Activated T-cell treated with anti-CD3 and anti-CD28 coated beads, Interleukin-2, amount 50 U/mL, for 24 hours (primary cell): ENCODE measurements at regions not wholly inside any gene's neighbourhood (a gene's known extent, or its start where the extent isn't known, plus 50 kb on each side); places are given as distances from the start of the nearest gene placed in this dataset.
A peak's percentile ranks its signal among the peaks of the same experiment; 100 is the strongest.

Experiments used
- DNase-seq: peaks from one replicate; pipeline ENCODE4 v3.0.0-alpha.2; 2020
- H3K27ac Mint-ChIP-seq: 2 replicates; pipeline ENCODE4 v1.8.0; 2020; ENCODE audit warnings: mild to moderate bottlenecking, mixed read lengths
- H3K27me3 Mint-ChIP-seq: 2 replicates; pipeline ENCODE4 v1.8.0; 2020; ENCODE audit warnings: mixed read lengths
- H3K36me3 Mint-ChIP-seq: 2 replicates; pipeline ENCODE4 v1.8.0; 2020; ENCODE audit warnings: low read depth, mixed read lengths
- H3K4me1 Mint-ChIP-seq: 2 replicates; pipeline ENCODE4 v1.8.0; 2020; ENCODE audit warnings: low read depth, mixed read lengths
- H3K4me3 Mint-ChIP-seq: 2 replicates; pipeline ENCODE4 v1.8.0; 2020; ENCODE audit warnings: mild to moderate bottlenecking, moderate library complexity, mixed read lengths
- H3K9me3 Mint-ChIP-seq: 2 replicates; pipeline ENCODE4 v1.8.0; 2020; ENCODE audit warnings: mixed read lengths

DNA sequence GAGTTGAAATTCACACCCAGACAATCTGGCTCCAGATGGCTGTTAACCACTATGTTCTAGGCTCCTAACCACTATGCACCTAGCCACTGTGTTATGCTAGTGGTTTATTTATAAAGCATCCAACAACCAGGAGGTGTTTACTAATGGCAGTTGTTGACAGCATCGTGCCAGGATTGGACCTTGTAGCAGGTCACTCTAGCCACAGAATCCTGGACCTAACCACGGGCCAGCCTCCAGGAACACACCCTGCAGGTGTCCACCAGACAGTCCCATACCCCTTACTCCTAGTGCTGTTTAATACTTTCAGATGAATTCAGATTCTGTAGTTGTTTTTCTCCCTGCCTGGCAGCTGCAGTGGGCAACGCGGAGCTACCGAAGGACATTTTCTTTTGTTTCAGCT lies 109.4 kb upstream of the MYL2 start:
- Mint-ChIP-seq H3K4me1 (peaks cover 2% of the 10 kb centered on the region), H3K27ac (no peak overlapping the region), H3K9me3 (no peaks in the 10 kb centered on the region), H3K27me3 (peaks cover 38% of the 10 kb centered on the region), H3K4me3 (no peak overlapping the region), H3K36me3 (no peaks in the 10 kb centered on the region)
- no peak for DNase-seq

DNA sequence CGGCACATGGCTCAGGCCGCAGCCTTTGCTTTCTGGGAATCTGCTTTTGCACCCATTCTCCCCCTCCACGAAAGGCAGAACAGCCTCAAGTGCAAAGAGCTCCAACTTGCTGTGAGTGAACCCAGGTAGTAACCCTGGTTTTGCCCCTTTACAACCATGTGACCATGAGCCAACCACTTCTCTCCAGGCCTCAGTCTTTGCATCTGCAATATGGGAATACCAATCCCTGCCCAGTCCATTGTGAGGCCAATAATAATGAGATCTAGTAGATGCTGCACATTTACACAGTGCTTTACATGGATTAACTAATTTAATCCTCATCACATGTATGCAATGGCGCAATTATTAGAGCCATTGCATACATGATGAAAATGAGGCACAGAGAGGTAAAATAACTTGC lies 108.9 kb upstream of the MYL2 start:
- H3K27me3 Mint-ChIP-seq, result peaks cover 41% of the 10 kb centered on the region
- no peak overlapping the region for H3K4me3 Mint-ChIP-seq
- no peak for DNase-seq
- no peaks in the 10 kb centered on the region for H3K36me3 Mint-ChIP-seq
- no peaks in the 10 kb centered on the region for H3K9me3 Mint-ChIP-seq
- H3K4me1 Mint-ChIP-seq, result peaks cover 4% of the 10 kb centered on the region
- no peak overlapping the region for H3K27ac Mint-ChIP-seq

DNA sequence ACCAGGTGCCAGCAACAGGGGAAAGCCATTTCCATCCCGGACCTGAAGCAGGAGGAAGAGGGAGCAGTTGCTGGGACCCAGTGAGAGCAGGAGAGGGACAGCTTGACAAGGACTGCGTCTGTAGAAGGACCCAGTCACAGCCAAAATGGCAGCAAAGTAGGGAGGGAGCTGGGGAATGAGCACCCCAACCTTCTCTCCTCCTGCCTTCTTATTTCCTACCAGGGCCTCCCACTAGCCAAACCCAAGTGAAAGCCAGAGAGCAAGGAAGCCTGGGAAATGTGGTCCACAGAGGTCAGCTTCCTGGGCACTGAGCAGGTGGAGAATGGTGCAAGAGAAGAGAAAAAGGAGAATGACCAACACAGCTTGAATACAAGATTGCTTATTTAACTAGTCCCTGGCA lies 108.5 kb upstream of the MYL2 start:
- peaks cover 41% of the 10 kb centered on the region for H3K27me3 Mint-ChIP-seq
- H3K4me1 Mint-ChIP-seq, result peaks cover 7% of the 10 kb centered on the region
- no peak overlapping the region for H3K4me3 Mint-ChIP-seq
- no peaks in the 10 kb centered on the region for H3K9me3 Mint-ChIP-seq
- no peak overlapping the region for H3K27ac Mint-ChIP-seq
- no peaks in the 10 kb centered on the region for H3K36me3 Mint-ChIP-seq
- DNase-seq, result no peak

DNA sequence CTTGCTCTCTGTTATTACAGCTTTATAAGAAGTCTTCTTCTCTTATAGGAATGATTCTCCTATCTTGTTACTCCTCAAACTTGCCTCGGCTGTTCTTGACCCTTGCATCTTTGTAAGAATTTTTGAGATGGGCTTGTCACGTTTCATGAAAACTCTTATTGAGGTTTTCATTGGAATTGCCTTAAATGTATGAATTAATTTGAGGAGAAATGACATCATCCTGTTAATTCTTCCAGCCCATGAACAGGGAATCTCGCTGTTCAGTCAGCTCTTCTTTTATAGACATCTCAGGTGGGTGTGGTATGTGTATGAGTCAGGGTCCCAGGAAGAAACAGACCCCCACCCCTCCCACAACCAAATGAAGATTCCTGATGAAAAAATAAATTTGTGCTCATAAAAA lies 107.1 kb upstream of the MYL2 start:
- Mint-ChIP-seq H3K36me3 (no peaks in the 10 kb centered on the region), H3K4me1 (peaks cover 5% of the 10 kb centered on the region), H3K4me3 (no peak overlapping the region), H3K9me3 (no peaks in the 10 kb centered on the region), H3K27ac (no peak overlapping the region), H3K27me3 (peaks cover 39% of the 10 kb centered on the region)
- no peak for DNase-seq

- peaks cover 36% of the 10 kb centered on the region for H3K27me3 Mint-ChIP-seq
- no peak overlapping the region for H3K27ac Mint-ChIP-seq
- no peak overlapping the region for H3K4me3 Mint-ChIP-seq
- peaks cover 5% of the 10 kb centered on the region for H3K4me1 Mint-ChIP-seq
- DNase-seq, result no peak
- H3K36me3 Mint-ChIP-seq, result no peaks in the 10 kb centered on the region
- no peaks in the 10 kb centered on the region for H3K9me3 Mint-ChIP-seq
Observed at GRCh38 chr12:111025792-111026430, 105.5 kb upstream of the MYL2 start.

- H3K4me1 Mint-ChIP-seq, result peaks cover 5% of the 10 kb centered on the region
- no peaks in the 10 kb centered on the region for H3K36me3 Mint-ChIP-seq
- peaks cover 36% of the 10 kb centered on the region for H3K27me3 Mint-ChIP-seq
- no peaks in the 10 kb centered on the region for H3K9me3 Mint-ChIP-seq
- H3K27ac Mint-ChIP-seq, result no peak overlapping the region
- H3K4me3 Mint-ChIP-seq, result no peak overlapping the region
- no peak for DNase-seq
Observed at GRCh38 chr12:111025301-111025700, 104.9 kb upstream of the MYL2 start.

GRCh38 chr12:111024205-111024801 lies 103.9 kb upstream of the MYL2 start:
- Mint-ChIP-seq H3K36me3 (no peaks in the 10 kb centered on the region), H3K4me3 (no peak overlapping the region), H3K27ac (no peak overlapping the region), H3K4me1 (peaks cover 5% of the 10 kb centered on the region), H3K27me3 (peaks cover 31% of the 10 kb centered on the region), H3K9me3 (no peaks in the 10 kb centered on the region)
- DNase-seq, result peak; percentile 72

- H3K27ac Mint-ChIP-seq, result no peak overlapping the region
- no peak for DNase-seq
- no peaks in the 10 kb centered on the region for H3K36me3 Mint-ChIP-seq
- H3K9me3 Mint-ChIP-seq, result no peaks in the 10 kb centered on the region
- no peak overlapping the region for H3K4me3 Mint-ChIP-seq
- peaks cover 5% of the 10 kb centered on the region for H3K4me1 Mint-ChIP-seq
- H3K27me3 Mint-ChIP-seq, result peaks cover 39% of the 10 kb centered on the region
Observed at GRCh38 chr12:111022386-111022785, 102.0 kb upstream of the MYL2 start.

DNA sequence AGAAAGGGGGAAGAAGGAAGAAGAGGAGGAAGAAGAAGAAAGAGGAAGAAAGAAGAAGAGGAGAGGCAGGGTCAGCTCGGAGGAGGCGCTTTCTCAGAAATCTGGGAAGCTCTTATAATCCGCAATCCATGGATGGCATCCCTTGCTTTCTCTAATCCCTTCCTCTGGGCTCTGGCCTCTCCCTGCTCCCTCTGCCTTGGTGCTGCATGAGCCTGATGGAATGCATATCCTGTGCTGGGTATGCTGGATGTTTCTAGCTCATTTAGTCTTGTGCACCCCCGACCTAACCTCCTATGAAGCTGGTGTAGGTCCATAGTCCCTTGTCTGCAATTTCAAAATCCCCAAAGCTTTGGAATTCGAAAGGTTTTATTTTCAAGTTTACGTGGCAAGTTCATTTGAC lies 94.2 kb upstream of the MYL2 start:
- Mint-ChIP-seq H3K4me3 (no peak overlapping the region), H3K27ac (no peak overlapping the region), H3K9me3 (no peaks in the 10 kb centered on the region), H3K36me3 (no peaks in the 10 kb centered on the region), H3K4me1 (no peaks in the 10 kb centered on the region), H3K27me3 (peaks cover 47% of the 10 kb centered on the region)
- no peak for DNase-seq

DNA sequence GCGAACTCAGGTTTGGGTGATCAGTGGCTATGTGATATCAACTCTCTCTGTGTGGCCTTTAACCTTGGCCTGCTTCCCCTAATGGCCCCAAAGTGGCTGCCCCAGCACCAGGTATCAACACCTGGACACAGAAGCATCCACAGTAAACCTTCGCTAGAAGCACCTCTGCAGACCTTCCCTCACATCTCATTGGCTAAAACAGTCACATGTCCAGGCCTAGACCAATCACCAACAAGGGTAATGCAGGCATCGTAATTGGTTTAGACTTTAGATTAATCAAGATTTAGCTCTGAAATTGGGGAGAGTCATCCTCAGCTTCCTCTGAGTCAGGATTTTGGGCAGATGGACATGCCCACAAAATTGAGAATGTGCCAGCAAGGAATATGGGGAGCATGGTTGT lies 92.5 kb upstream of the MYL2 start:
- no peaks in the 10 kb centered on the region for H3K9me3 Mint-ChIP-seq
- no peaks in the 10 kb centered on the region for H3K36me3 Mint-ChIP-seq
- no peak overlapping the region for H3K4me3 Mint-ChIP-seq
- H3K27me3 Mint-ChIP-seq, result peaks cover 51% of the 10 kb centered on the region
- H3K4me1 Mint-ChIP-seq, result no peaks in the 10 kb centered on the region
- no peak for DNase-seq
- H3K27ac Mint-ChIP-seq, result no peak overlapping the region

- Mint-ChIP-seq H3K4me3 (no peak overlapping the region), H3K27ac (no peak overlapping the region), H3K4me1 (no peaks in the 10 kb centered on the region), H3K36me3 (no peaks in the 10 kb centered on the region), H3K27me3 (peaks cover 47% of the 10 kb centered on the region), H3K9me3 (no peaks in the 10 kb centered on the region)
- DNase-seq, result no peak
Observed at GRCh38 chr12:111011999-111012600, 91.7 kb upstream of the MYL2 start.

GRCh38 chr12:111010916-111011657 lies 90.7 kb upstream of the MYL2 start:
- Mint-ChIP-seq H3K4me1 (no peaks in the 10 kb centered on the region), H3K27ac (no peak overlapping the region), H3K27me3 (peaks cover 51% of the 10 kb centered on the region), H3K9me3 (no peaks in the 10 kb centered on the region), H3K36me3 (no peaks in the 10 kb centered on the region), H3K4me3 (no peak overlapping the region)
- no peak for DNase-seq

DNA sequence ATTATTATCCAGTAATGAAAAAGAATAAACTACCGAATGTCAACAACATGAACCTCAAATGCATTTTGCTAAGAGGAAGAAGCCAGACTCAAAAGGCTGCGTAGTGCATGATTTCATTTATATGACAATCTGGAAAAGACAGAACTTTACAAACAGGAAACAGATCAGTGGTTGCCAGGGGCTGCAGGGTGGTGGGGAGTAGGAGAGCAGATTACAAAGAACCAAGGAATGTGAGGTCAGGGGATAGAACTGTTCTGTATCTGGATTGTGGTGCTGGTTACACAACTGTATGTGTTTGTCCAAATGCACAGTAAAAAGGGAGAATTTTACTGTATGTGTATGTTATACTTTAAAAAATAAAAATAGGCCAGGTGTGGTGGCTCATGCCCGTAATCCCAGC lies 89.7 kb upstream of the MYL2 start:
- H3K9me3 Mint-ChIP-seq, result no peaks in the 10 kb centered on the region
- H3K27me3 Mint-ChIP-seq, result peaks cover 60% of the 10 kb centered on the region
- H3K4me3 Mint-ChIP-seq, result no peak overlapping the region
- DNase-seq, result no peak
- no peaks in the 10 kb centered on the region for H3K4me1 Mint-ChIP-seq
- no peaks in the 10 kb centered on the region for H3K36me3 Mint-ChIP-seq
- H3K27ac Mint-ChIP-seq, result no peak overlapping the region

DNA sequence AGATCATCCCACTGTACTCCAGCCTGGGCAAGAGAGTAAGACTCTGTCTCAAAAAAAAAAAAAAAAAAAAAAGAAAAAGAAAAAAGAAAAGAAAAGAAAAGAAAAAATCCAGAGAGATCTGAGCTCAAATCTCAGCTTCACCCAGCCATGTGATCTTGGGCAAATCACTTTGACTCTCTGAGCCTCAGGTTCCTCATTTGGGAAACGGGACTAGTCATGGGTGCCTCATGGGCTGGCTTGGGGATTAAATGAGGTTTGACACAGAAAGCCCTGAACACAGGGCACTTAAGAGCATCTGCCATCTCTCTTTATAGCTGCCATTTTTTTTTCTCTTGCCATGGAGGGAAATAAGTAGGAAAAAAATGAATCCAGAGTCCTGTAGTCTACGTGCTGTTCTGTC lies 86.2 kb upstream of the MYL2 start:
- Mint-ChIP-seq H3K27me3 (peaks cover 47% of the 10 kb centered on the region), H3K4me1 (no peaks in the 10 kb centered on the region), H3K4me3 (no peak overlapping the region), H3K36me3 (no peaks in the 10 kb centered on the region), H3K27ac (no peak overlapping the region), H3K9me3 (no peaks in the 10 kb centered on the region)
- DNase-seq, result no peak

GRCh38 chr12:110998971-110999370 lies 78.6 kb upstream of the MYL2 start:
- Mint-ChIP-seq H3K9me3 (peaks cover 6% of the 10 kb centered on the region), H3K27ac (no peak overlapping the region), H3K36me3 (no peaks in the 10 kb centered on the region), H3K27me3 (peaks cover 16% of the 10 kb centered on the region), H3K4me3 (no peak overlapping the region), H3K4me1 (no peaks in the 10 kb centered on the region)
- DNase-seq, result no peak
